ENCODE measurements at regions not wholly inside any gene's neighbourhood (a gene's known extent, or its start where the extent isn't known, plus 50 kb on each side); places are given as distances from the start of the nearest gene placed in this dataset.

GRCh38 chr10:94061026-94061425, 67.3 kb downstream of the PLCE1 start:
- TF ChIP-seq CTCF (IDR thresholded peaks at IDR 0.05; ENCODE audit: insufficient read depth, low read depth, low read length) (no peak), EZH2 (IDR thresholded peaks at IDR 0.05; ENCODE audit: insufficient read depth, low read length) (no peak)
